Psoas muscle (tissue), 7 donors: ENCODE measurements at regions not wholly inside any gene's neighbourhood (a gene's known extent, or its start where the extent isn't known, plus 50 kb on each side); places are given as distances from the start of the nearest gene placed in this dataset.
"Not testable (repeated sequence)": the region's sequence is repeated elsewhere in the genome, so short reads cannot be mapped to it uniquely, and the experiment has no call there.

Source experiments
- ATAC-seq, 4 donors: fragments of 200-7000 bp; cut with Tn5 transposase; one replicate each; pipeline ENCODE4 v1.9.1; 2020; ENCODE audit warnings: moderate library complexity in 3 of 4, mild to moderate bottlenecking in 2 of 4
- DNase-seq, 2 donors: peaks; one replicate each; pipeline ENCODE4 v3.0.0-alpha.2; 2020
- H3K27ac ChIP-seq: fragments of 200-600 bp; one replicate; pipeline ENCODE4 v1.8.0; 2022
- H3K27me3 ChIP-seq, 3 donors: fragments of 200-600 bp in 1 of 3; one replicate each; pipeline versions ENCODE4 v1.6.1 to v1.8.0; 2013 to 2022; ENCODE audit warnings: low read length in 2 of 3, mild to moderate bottlenecking in 2 of 3, moderate library complexity in 1 of 3; ENCODE audit not compliant: insufficient read depth in 3 of 3
- H3K36me3 ChIP-seq, 2 donors: fragments of 200-600 bp in 1 of 2; one replicate each; pipeline versions ENCODE4 v1.6.1 to v1.8.0; 2013 to 2022; ENCODE audit warnings: low read depth in 1 of 2, mild to moderate bottlenecking in 1 of 2, moderate library complexity in 1 of 2; ENCODE audit not compliant: insufficient read depth in 1 of 2
- H3K4me1 ChIP-seq: fragments of 200-600 bp; one replicate; pipeline ENCODE4 v1.8.0; 2022
- H3K4me3 ChIP-seq: fragments of 200-600 bp; one replicate; pipeline ENCODE4 v1.8.0; 2022; ENCODE audit warnings: mild to moderate bottlenecking
- H3K9me3 ChIP-seq: fragments of 200-600 bp; one replicate; pipeline ENCODE4 v1.8.0; 2022
- WGBS, 3 donors: extraction: QIAGEN DNeasy Blood & Tissue Kit; methylation state at CpG; one replicate each; pipeline versions ENCODE4 v1.1.6 to v1.1.7; 2013; 5-methylcytosine and 5-hydroxymethylcytosine counted together
- intact Hi-C, 2 donors: fragments of 100-400 bp; cut with DNase I; formaldehyde crosslinking; loops; one replicate each; pipeline versions ENCODE4 v1.11.0 to v1.14.2; 2022
- TF ChIP-seq, protein P1 (sequence below): fragments of 200-600 bp; IDR thresholded peaks from one replicate; pipeline ENCODE4 v1.8.0; 2022; ENCODE audit warnings: antibody characterized with exemption
- donor health status: healthy with polysubstance abuse.
- donor health status: DM: no; HTN: no; CAD: no; lungs with moderate emphysema.
- donor health status: Bipolar disorder and iron deficiency.
- donor health status: healthy.
- donor health status: DM: yes; HTN: yes; CAD: no.
- donor health status: DM: no; HTN: no; CAD: no.
- donor health status: DM: yes; HTN: yes; CAD: no.

DNA sequence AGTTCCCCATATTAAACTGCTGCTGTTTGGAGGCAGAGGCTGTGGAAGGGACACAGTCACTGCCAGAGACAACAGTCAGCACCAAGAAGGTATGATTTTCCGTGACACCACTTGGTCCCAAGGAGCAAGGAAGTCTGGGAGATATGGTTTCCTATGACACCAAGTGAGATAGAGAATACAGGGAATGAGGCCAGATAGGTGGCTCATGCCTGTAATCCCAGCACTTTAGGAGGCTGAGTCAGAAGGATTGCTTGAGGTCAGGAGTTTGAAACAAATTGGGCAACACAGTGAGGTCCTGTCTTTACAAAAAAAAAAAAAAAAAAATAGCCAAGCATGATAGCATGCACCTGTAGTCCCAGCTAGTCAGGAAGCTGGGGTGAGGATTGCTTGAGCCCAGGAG is 90.8 kb downstream of the ABCC12 start:
- no peak overlapping the region for H3K4me3 ChIP-seq
- DNase-seq (no peak), ATAC-seq (peak in 1 of 4 donors; percentile 61)
- 68 to 79% (median 75%) methylated on average over 1 of the region's 1 CpG for WGBS, 3 donors
- H3K27me3 ChIP-seq, result no peaks in the 10 kb centered on the region
- H3K4me1 ChIP-seq, result no peaks in the 10 kb centered on the region
- no peak overlapping the region for H3K27ac ChIP-seq
- TF ChIP-seq, protein P1, sequence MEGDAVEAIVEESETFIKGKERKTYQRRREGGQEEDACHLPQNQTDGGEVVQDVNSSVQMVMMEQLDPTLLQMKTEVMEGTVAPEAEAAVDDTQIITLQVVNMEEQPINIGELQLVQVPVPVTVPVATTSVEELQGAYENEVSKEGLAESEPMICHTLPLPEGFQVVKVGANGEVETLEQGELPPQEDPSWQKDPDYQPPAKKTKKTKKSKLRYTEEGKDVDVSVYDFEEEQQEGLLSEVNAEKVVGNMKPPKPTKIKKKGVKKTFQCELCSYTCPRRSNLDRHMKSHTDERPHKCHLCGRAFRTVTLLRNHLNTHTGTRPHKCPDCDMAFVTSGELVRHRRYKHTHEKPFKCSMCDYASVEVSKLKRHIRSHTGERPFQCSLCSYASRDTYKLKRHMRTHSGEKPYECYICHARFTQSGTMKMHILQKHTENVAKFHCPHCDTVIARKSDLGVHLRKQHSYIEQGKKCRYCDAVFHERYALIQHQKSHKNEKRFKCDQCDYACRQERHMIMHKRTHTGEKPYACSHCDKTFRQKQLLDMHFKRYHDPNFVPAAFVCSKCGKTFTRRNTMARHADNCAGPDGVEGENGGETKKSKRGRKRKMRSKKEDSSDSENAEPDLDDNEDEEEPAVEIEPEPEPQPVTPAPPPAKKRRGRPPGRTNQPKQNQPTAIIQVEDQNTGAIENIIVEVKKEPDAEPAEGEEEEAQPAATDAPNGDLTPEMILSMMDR, result no peak
- intact Hi-C loops, result no loop called here
- no peaks in the 10 kb centered on the region for H3K36me3 ChIP-seq
- H3K9me3 ChIP-seq, result no peaks in the 10 kb centered on the region

DNA sequence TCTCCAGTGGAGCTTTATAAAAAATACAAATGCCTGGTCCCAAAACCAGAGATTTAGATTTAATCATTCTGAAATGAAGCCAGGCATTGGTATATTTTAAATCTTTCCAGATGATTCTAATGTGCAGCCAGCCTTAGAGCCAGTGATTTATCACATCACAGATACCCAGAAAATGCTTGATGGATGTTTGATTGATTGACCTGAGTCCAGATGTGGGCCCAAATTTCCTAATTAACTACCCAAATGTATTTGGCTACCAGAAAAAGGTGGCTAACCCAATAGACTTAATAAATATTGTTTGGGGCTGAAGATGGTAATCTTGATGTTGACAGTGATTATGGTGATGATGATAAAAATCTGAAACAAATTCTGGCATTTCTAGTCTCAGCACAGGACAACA is 93.1 kb downstream of the ABCC12 start:
- ATAC-seq, result no peak
- intact Hi-C loops, result no loop called here

DNA sequence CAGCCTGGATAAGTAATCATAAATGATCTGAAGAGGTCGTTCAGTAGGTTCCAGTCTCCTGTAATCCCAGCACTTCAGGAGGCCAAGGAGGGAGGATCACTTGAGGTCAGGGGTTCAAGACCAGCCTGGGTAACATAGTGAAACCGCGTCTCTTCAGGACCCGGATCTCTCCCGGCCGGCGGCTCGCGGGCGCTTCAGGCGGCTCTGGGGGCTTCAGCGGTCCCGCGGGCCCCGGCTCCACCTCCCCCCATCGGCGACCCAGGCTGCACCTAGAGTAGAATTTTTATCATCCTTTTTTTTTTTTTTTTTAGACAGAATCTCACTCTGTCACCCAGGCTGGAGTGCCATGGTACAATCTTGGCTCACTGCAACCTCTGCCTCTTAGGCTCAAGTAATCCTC is 95.9 kb downstream of the ABCC12 start:
- intact Hi-C loops, result loop anchor here in 1 of 2 donors (5.0 kb wide), 1 partner anchor 913 kb away; no protein-coding TSS in a partner anchor
- WGBS, 3 donors, result 94 to 96% (median 96%) methylated on average over 17 of the region's 17 CpGs
- DNase-seq, result no peak
- ATAC-seq, result no peak
- Histone ChIP-seq H3K4me3 (no peak overlapping the region), H3K27ac (no peak overlapping the region), H3K27me3 (no peaks in the 10 kb centered on the region), H3K9me3 (no peaks in the 10 kb centered on the region), H3K36me3 (no peaks in the 10 kb centered on the region), H3K4me1 (peaks cover 4% of the 10 kb centered on the region)
- TF ChIP-seq, protein P1, result no peak

More for the DNA sequence above, 93.1 kb downstream of the ABCC12 start:
- no peak for DNase-seq
- H3K36me3 ChIP-seq, result no peaks in the 10 kb centered on the region
- no peak overlapping the region for H3K27ac ChIP-seq
- no peak overlapping the region for H3K4me3 ChIP-seq
- no peaks in the 10 kb centered on the region for H3K9me3 ChIP-seq
- no peaks in the 10 kb centered on the region for H3K27me3 ChIP-seq
- TF ChIP-seq, protein P1, result no peak
- H3K4me1 ChIP-seq, result no peaks in the 10 kb centered on the region

DNA sequence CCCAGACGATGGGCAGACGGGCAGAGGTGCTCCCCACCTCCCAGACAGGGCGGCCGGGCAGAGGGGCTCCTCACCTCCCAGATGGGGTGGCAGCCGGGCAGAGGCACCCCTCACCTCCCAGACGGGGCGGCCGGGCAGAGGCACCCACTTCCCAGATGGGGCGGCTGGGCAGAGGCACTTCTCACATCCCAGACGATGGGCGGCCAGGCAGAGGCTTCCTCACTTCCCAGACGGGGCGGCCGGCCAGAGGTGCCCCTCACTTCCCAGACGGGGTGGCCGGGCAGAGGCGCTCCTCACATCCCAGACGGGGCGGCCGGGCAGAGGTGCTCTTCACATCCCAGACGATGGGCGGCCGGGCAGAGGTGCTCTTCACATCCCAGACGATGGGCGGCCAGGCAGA is 96.6 kb downstream of the ABCC12 start:
- H3K9me3 ChIP-seq, H3K27me3 ChIP-seq, ATAC-seq, H3K4me3 ChIP-seq, H3K27ac ChIP-seq, H3K36me3 ChIP-seq, DNase-seq, H3K4me1 ChIP-seq: not testable (repeated sequence)
- 94 to 96% (median 94%) methylated on average over 21 to 25 of the region's 25 CpGs for WGBS, 3 donors
- intact Hi-C loops, result loop anchor here in 1 of 2 donors (5.0 kb wide), 1 partner anchor 912 kb away; no protein-coding TSS in a partner anchor

DNA sequence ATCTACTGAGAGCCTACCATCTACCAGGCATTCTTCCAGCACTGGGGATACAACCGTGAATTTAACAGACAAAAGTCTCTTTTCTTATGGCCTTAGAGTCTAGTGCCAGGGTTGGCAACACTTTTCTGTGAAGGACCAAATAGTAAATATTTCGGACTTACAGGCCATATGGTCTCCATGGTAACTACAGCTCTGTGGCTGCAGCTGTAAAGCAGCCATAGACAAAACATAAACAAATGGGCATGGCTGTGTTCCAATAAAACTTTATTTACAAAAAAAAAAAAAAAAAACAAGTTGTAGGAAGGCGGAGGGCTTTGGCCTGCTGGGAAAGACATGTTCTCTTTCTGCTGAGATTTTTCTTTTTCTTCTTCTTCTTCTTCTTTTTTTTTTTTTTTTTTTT is 98.7 kb downstream of the ABCC12 start:
- no peaks in the 10 kb centered on the region for H3K9me3 ChIP-seq
- H3K27me3 ChIP-seq, result no peaks in the 10 kb centered on the region
- ATAC-seq (no peak), DNase-seq (no peak)
- H3K27ac ChIP-seq, result no peak overlapping the region
- peaks cover 9% of the 10 kb centered on the region for H3K4me1 ChIP-seq
- WGBS, 3 donors, result 65 to 76% (median 72%) methylated on average over 3 of the region's 3 CpGs
- H3K36me3 ChIP-seq, result no peaks in the 10 kb centered on the region
- H3K4me3 ChIP-seq, result no peak overlapping the region
- intact Hi-C loops, result loop anchor here in 1 of 2 donors (5.0 kb wide), 1 partner anchor 910 kb away; no protein-coding TSS in a partner anchor
- TF ChIP-seq, protein P1, result no peak
